ENCODE measurements at regions not wholly inside any gene's neighbourhood (a gene's known extent, or its start where the extent isn't known, plus 50 kb on each side); places are given as distances from the start of the nearest gene placed in this dataset.
"Not testable (repeated sequence)": the region's sequence is repeated elsewhere in the genome, so short reads cannot be mapped to it uniquely, and the experiment has no call there.

DNA sequence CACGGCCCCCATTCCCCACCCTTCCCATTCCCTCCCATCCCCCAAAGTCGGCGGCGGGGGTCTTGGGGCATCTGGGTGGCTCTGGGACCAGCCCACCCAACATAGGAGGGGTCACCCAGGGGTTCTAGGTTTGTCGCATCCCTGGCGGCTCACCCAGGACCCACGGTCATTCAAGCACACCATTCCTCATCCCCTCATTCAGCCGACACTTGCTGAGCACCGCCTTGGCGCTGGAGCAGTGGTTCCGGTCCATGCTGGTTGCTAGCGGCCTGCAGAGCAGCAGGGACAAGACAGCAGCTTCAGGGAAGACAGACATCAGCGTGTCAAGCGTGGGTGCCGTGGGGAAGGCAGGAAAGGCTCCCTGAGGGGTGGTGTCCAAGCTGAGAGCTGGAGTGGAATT is 50.5 kb upstream of the OTOS start:
- Histone ChIP-seq H3K27ac (ENCODE audit: insufficient read depth, low read depth, low read length, poor library complexity, severe bottlenecking) (no peak overlapping the region), H3K27me3 (ENCODE audit: control insufficient read depth, insufficient read depth, low read length, poor library complexity, severe bottlenecking) (no peaks in the 10 kb centered on the region), H3K4me1 (ENCODE audit: control insufficient read depth, insufficient read depth, low read length) (peaks cover 14% of the 10 kb centered on the region), H3K4me3 (ENCODE audit: insufficient read depth, low read depth, low read length) (no peak overlapping the region), H3K36me3 (ENCODE audit: control insufficient read depth, insufficient read depth, low read length) (no peaks in the 10 kb centered on the region), H3K9me3 (ENCODE audit: control insufficient read depth, low read length) (no peaks in the 10 kb centered on the region)
- WGBS, 2 experiments = 94 to 95% methylated on average over 15 of the region's 15 CpGs

DNA sequence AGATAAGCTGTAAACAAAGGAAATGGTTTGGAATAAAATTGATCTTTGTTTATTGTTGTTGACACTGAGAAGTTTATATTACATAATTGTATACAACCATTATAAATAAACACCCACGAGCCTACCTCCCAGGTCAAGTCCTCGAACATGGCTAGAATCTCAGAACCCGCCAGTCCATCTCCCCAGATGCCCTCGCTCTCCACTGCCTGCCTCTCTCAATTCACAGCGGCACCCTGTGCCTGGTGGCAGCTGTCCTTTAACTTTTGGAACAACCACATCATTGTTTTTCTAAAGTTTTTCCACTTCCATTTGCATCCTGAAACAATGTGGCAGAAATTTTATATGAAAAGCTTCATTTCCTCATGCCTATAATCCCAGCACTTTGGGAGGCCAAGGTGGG is 52.2 kb upstream of the OTOS start:
- Histone ChIP-seq H3K4me3 (ENCODE audit: insufficient read depth, low read depth, low read length) (no peak overlapping the region), H3K4me1 (ENCODE audit: control insufficient read depth, insufficient read depth, low read length) (peaks cover 14% of the 10 kb centered on the region), H3K9me3 (ENCODE audit: control insufficient read depth, low read length) (no peaks in the 10 kb centered on the region), H3K36me3 (ENCODE audit: control insufficient read depth, insufficient read depth, low read length) (no peaks in the 10 kb centered on the region), H3K27ac (ENCODE audit: insufficient read depth, low read depth, low read length, poor library complexity, severe bottlenecking) (no peak overlapping the region), H3K27me3 (ENCODE audit: control insufficient read depth, insufficient read depth, low read length, poor library complexity, severe bottlenecking) (no peaks in the 10 kb centered on the region)
- WGBS, 2 experiments = 90 to 91% methylated on average over 5 of the region's 5 CpGs

DNA sequence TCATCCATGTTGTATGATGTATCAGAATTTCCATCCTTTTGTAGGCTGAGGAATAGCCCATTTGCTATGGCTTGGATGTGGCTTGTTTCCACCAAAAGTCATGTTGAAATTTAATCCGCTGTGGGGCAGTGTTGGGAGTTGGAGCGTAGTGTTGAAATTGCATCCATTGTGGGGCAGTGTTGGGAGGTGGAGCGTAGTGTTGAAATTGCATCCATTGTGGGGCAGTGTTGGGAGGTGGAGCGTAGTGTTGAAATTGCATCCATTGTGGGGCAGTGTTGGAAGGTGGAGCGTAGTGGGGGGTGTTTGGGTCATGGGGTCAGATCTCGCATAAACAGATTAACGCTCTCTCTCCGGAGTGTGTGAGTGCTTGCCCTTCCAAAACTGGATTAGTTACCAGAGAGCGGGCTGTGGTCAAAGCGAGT is 53.9 kb upstream of the OTOS start:
- 29 to 36% methylated on average over 10 of the region's 10 CpGs for WGBS, 2 experiments
- H3K4me3 ChIP-seq (ENCODE audit: insufficient read depth, low read depth, low read length); H3K9me3 ChIP-seq (ENCODE audit: control insufficient read depth, low read length); H3K36me3 ChIP-seq (ENCODE audit: control insufficient read depth, insufficient read depth, low read length); H3K27me3 ChIP-seq (ENCODE audit: control insufficient read depth, insufficient read depth, low read length, poor library complexity, severe bottlenecking); H3K27ac ChIP-seq (ENCODE audit: insufficient read depth, low read depth, low read length, poor library complexity, severe bottlenecking): not testable (repeated sequence)
- H3K4me1 ChIP-seq (ENCODE audit: control insufficient read depth, insufficient read depth, low read length) = peaks cover 14% of the 10 kb centered on the region

DNA sequence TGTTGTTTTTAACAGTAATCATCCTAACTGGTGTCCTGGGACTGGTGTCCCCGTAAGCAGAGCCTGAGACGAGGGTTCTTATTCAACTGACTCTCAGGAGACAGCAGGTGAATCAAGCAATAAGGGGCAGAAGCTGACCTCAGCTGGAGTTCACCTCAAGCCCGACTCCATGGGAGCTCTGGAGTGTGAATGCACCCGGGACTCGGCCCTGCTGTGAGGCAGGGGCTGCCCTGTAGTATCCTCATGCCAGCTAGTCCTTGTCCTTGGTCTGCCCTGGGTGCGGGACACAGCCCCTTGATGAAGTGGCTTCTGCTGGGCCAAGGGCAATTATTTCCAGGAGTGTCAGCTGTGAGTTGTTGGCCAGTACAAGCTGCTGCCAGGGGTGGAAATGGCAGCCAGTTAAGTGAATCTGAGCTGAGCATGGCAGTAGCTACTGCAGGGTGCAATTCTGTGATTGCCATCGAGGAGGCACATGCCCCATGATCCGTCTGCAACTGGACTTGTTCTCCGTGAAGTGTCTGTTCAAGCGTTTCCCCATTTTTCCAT is 54.9 kb upstream of the OTOS start:
- Histone ChIP-seq H3K9me3 (ENCODE audit: control insufficient read depth, low read length) (no peaks in the 10 kb centered on the region), H3K4me3 (ENCODE audit: insufficient read depth, low read depth, low read length) (no peak overlapping the region), H3K27me3 (ENCODE audit: control insufficient read depth, insufficient read depth, low read length, poor library complexity, severe bottlenecking) (no peaks in the 10 kb centered on the region), H3K27ac (ENCODE audit: insufficient read depth, low read depth, low read length, poor library complexity, severe bottlenecking) (no peak overlapping the region), H3K4me1 (ENCODE audit: control insufficient read depth, insufficient read depth, low read length) (peaks cover 14% of the 10 kb centered on the region), H3K36me3 (ENCODE audit: control insufficient read depth, insufficient read depth, low read length) (no peaks in the 10 kb centered on the region)
- 95% methylated on average over 10 of the region's 10 CpGs for WGBS, 2 experiments

DNA sequence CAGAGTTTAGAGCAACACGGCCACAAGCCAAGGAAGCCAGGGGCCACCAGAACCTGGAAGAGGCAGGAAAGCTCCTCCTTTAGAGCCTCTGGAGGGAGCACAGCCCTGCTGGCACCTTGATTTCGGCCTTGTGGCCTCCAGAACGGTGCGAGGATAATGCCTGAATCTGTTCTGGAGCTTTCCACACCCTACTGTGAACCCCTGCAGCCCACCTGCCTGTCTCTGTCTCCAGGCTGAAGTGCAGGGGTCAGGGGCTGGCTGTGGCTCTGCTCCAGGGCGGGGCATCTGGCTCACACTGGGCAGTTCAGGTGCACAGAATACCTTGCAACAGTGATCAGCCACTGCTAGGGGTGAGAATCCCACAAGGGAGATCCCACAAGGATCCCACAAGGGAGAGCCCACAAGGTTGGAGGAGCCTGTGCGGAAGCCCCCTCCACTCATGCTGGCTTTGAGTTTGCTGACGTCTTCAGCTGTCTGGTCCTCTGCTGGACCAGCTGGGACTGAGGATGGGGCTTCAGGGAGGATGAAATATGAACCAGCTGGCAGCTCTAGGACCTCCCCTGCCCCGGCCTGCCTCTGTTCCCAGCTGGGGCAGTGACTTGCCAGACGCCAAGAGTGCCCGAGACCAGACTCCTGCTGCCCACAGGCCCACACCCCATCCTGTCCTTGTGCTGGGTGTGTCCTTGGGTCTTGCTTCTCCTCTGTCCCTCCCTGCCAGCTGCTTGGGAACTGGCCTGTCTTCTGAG is 56.4 kb upstream of the OTOS start:
- WGBS, 2 experiments = 93 to 94% methylated on average over 10 of the region's 10 CpGs
- Histone ChIP-seq H3K27ac (ENCODE audit: insufficient read depth, low read depth, low read length, poor library complexity, severe bottlenecking) (no peak overlapping the region), H3K36me3 (ENCODE audit: control insufficient read depth, insufficient read depth, low read length) (no peaks in the 10 kb centered on the region), H3K9me3 (ENCODE audit: control insufficient read depth, low read length) (no peaks in the 10 kb centered on the region), H3K4me1 (ENCODE audit: control insufficient read depth, insufficient read depth, low read length) (peaks cover 20% of the 10 kb centered on the region), H3K4me3 (ENCODE audit: insufficient read depth, low read depth, low read length) (no peak overlapping the region), H3K27me3 (ENCODE audit: control insufficient read depth, insufficient read depth, low read length, poor library complexity, severe bottlenecking) (no peaks in the 10 kb centered on the region)

DNA sequence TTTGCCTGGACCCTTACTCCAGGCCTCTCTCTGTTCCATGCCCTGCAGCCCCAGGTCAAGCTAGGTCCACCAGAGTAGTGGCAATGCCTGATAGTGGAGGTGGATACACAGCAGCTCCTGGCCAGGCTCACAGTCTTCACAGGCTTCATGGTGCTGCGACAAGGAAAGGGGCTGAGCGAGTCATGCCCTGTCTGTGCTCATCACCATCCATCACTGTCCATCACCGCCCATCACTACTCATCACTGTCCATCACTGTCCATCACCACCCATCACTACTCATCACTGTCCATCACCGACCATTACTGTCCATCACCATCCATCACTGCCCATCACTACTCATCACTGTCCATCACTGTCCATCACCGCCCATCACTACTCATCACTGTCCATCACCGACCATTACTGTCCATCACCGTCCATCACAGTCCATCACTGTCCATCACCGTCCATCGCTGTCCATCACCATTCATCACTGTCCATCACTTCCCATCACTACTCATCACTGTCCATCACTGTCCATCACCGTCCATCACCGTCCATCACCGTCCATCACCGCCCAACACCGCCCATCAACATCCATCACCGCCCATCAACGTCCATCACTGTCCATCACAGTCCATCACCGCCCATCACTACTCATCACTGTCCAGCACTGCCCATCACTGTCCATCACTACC is 57.1 kb upstream of the OTOS start:
- H3K9me3 ChIP-seq (ENCODE audit: control insufficient read depth, low read length) = no peaks in the 10 kb centered on the region
- no peaks in the 10 kb centered on the region for H3K27me3 ChIP-seq (ENCODE audit: control insufficient read depth, insufficient read depth, low read length, poor library complexity, severe bottlenecking)
- H3K4me1 ChIP-seq (ENCODE audit: control insufficient read depth, insufficient read depth, low read length) = peaks cover 20% of the 10 kb centered on the region
- no peak overlapping the region for H3K4me3 ChIP-seq (ENCODE audit: insufficient read depth, low read depth, low read length)
- H3K27ac ChIP-seq (ENCODE audit: insufficient read depth, low read depth, low read length, poor library complexity, severe bottlenecking) = no peak overlapping the region
- 93 to 94% methylated on average over 17 of the region's 17 CpGs for WGBS, 2 experiments
- H3K36me3 ChIP-seq (ENCODE audit: control insufficient read depth, insufficient read depth, low read length) = no peaks in the 10 kb centered on the region

DNA sequence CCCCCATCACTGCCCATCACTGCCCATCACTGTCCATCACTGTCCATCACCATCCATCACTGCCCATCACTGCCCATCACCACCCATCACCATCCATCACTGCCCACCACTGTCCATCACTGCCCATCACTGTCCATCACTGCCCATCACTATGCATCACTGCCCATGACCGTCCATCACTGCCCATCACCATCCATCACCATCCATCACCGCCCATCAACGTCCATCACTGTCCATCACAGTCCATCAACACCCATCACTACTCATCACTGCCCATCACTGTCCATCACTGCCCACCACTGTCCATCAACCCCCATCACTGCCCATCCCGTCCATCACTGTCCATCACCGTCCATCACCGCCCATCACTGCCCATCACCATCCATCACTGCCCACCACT is 57.8 kb upstream of the OTOS start:
- Histone ChIP-seq H3K27ac (ENCODE audit: insufficient read depth, low read depth, low read length, poor library complexity, severe bottlenecking) (no peak overlapping the region), H3K9me3 (ENCODE audit: control insufficient read depth, low read length) (no peaks in the 10 kb centered on the region), H3K36me3 (ENCODE audit: control insufficient read depth, insufficient read depth, low read length) (no peaks in the 10 kb centered on the region), H3K4me1 (ENCODE audit: control insufficient read depth, insufficient read depth, low read length) (peaks cover 20% of the 10 kb centered on the region), H3K4me3 (ENCODE audit: insufficient read depth, low read depth, low read length) (no peak overlapping the region), H3K27me3 (ENCODE audit: control insufficient read depth, insufficient read depth, low read length, poor library complexity, severe bottlenecking) (no peaks in the 10 kb centered on the region)
- WGBS, 2 experiments = 92 to 93% methylated on average over 6 of the region's 6 CpGs

DNA sequence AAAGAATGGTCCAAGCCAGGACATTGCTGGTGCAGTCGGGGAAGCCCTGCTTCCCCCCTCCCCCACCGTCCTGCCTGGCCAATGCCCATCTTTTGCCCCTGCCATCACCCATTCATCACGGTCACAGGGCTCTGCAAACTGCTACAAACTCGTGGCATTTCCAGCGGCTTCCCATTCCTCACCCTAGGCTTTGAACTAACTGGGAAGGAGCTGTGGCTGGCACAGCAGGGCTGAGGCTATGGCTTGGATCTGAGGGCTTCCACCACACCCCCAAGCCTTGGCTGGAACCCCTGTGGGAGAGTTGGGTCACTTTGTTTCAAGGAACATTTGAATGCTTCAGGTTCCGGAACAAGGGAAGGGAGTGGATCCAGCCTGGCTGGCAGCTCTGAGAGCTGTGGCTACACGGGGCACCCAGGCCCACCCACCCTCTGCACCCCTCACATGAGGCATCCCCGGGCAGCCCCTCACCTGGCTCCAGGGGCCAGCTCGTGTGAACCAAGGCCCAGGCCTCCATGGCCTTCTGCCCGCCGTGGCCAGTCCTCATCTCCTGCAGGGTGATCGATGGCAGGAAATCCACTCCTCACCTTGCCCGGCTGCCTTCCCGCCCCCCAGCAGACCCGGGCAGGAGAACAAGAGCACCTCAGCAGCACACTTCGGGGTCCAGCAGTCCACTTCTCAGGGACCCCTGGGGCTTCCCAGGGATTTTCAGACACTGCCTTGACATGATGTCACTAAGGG is 58.8 kb upstream of the OTOS start:
- WGBS, 2 experiments = 89 to 91% methylated on average over 16 of the region's 16 CpGs
- H3K27me3 ChIP-seq (ENCODE audit: control insufficient read depth, insufficient read depth, low read length, poor library complexity, severe bottlenecking) = no peaks in the 10 kb centered on the region
- H3K36me3 ChIP-seq (ENCODE audit: control insufficient read depth, insufficient read depth, low read length) = no peaks in the 10 kb centered on the region
- H3K9me3 ChIP-seq (ENCODE audit: control insufficient read depth, low read length) = no peaks in the 10 kb centered on the region
- H3K4me1 ChIP-seq (ENCODE audit: control insufficient read depth, insufficient read depth, low read length) = peaks cover 20% of the 10 kb centered on the region
- H3K4me3 ChIP-seq (ENCODE audit: insufficient read depth, low read depth, low read length) = no peak overlapping the region
- no peak overlapping the region for H3K27ac ChIP-seq (ENCODE audit: insufficient read depth, low read depth, low read length, poor library complexity, severe bottlenecking)

DNA sequence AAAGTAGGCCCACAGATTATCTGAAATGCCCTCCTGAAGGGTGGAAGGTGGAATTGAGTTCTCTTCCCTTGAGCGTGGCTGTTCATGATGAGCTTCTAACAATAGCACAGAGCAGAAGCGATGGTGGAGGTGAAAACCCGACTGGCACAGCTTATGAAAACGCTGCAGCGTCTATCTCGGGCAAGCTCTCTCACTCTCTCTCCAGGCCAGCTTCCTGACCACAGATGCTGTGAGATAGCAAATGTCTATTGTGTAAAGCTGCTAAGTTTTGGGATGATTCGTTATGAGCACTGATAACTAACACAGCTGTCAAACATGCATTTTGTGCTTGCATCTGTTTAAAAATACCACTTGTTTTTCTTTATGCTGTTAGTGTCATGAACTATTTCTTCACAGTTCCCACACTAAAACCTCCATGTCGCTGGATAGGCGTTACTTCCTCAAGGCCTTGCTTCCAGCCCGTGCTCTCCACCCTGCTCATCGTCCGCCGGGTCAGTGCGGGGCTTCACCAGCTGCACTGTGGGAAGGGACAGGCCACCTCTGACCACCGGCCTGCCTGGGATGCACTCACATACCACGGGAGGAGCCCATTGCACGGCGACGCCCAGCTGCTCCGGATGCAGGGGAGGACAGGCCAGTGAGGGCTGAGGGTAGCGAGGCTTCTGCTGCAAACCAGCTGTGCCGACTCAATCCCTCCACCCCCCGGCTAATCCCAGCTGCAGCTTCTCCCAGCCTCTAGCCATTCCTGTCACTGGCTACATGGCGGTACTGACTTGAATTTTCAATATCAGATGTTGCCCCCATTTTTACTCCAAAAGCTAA is 60.0 kb upstream of the OTOS start:
- H3K9me3 ChIP-seq (ENCODE audit: control insufficient read depth, low read length) = no peaks in the 10 kb centered on the region
- no peaks in the 10 kb centered on the region for H3K36me3 ChIP-seq (ENCODE audit: control insufficient read depth, insufficient read depth, low read length)
- no peak overlapping the region for H3K4me3 ChIP-seq (ENCODE audit: insufficient read depth, low read depth, low read length)
- 86 to 88% methylated on average over 24 of the region's 24 CpGs for WGBS, 2 experiments
- H3K27ac ChIP-seq (ENCODE audit: insufficient read depth, low read depth, low read length, poor library complexity, severe bottlenecking) = no peak overlapping the region
- H3K27me3 ChIP-seq (ENCODE audit: control insufficient read depth, insufficient read depth, low read length, poor library complexity, severe bottlenecking) = no peaks in the 10 kb centered on the region
- peaks cover 23% of the 10 kb centered on the region for H3K4me1 ChIP-seq (ENCODE audit: control insufficient read depth, insufficient read depth, low read length)
